Kidney (tissue), 13 donors: ENCODE measurements at regions not wholly inside any gene's neighbourhood (a gene's known extent, or its start where the extent isn't known, plus 50 kb on each side); places are given as distances from the start of the nearest gene placed in this dataset.

Source experiments
- DNase-seq, 5 donors: peaks; one replicate each; pipeline ENCODE4 v3.0.0-alpha.2; 2013 to 2020
- FAIRE-seq: peaks from 2 replicates; lab custom pipeline; 2012; peaks lifted over from hg19 to GRCh38; lab: Jason Lieb, UNC
- H3K27ac ChIP-seq, 2 donors: one replicate each; pipeline ENCODE4 v1.7.0; 2013; ENCODE audit warnings: low read depth in 2 of 2, low read length in 2 of 2, inconsistent platforms in 1 of 2
- H3K27me3 ChIP-seq: one replicate; pipeline ENCODE4 v1.7.1; 2013; ENCODE audit warnings: low read length, inconsistent platforms; ENCODE audit not compliant: control insufficient read depth, insufficient read depth
- H3K36me3 ChIP-seq, 3 donors: one replicate each; pipeline versions ENCODE4 v1.7.0 to v1.7.1; 2013; ENCODE audit warnings: low read length in 3 of 3, control low read depth in 1 of 3, inconsistent platforms in 1 of 3; ENCODE audit not compliant: insufficient read depth in 3 of 3, control insufficient read depth in 2 of 3
- H3K4me1 ChIP-seq, 3 donors: one replicate each; pipeline versions ENCODE4 v1.7.0 to v1.7.1; 2013; ENCODE audit warnings: low read length in 3 of 3, inconsistent platforms in 1 of 3, low read depth in 1 of 3; ENCODE audit not compliant: control insufficient read depth in 2 of 3, insufficient read depth in 2 of 3
- H3K4me3 ChIP-seq, 3 donors: one replicate each; pipeline versions ENCODE4 v1.7.0 to v1.8.1; 2013; ENCODE audit warnings: low read length in 3 of 3, control low read depth in 1 of 3, inconsistent platforms in 1 of 3
- H3K9ac ChIP-seq, 3 donors: one replicate each; pipeline versions ENCODE4 v1.7.0 to v1.7.1; 2013; ENCODE audit warnings: low read length in 3 of 3, control low read depth in 1 of 3, inconsistent platforms in 1 of 3
- H3K9me3 ChIP-seq, 3 donors: one replicate each; pipeline versions ENCODE4 v1.7.0 to v1.7.1; 2013; ENCODE audit warnings: low read length in 3 of 3, control low read depth in 1 of 3, inconsistent platforms in 1 of 3; ENCODE audit not compliant: control insufficient read depth in 2 of 3, insufficient read depth in 1 of 3
- CTCF ChIP-seq: IDR thresholded peaks from 3 replicates; pipeline ENCODE4 v1.5.1; 2012; ENCODE audit warnings: mild to moderate bottlenecking, moderate library complexity, borderline replicate concordance; ENCODE audit not compliant: insufficient read depth; ENCODE audit errors: extremely low read depth
- intact Hi-C: fragments of 100-400 bp; cut with DNase I; formaldehyde crosslinking; loops from one replicate; pipeline ENCODE4 v1.11.1; 2022
- donor health status: control.
- donor health status: control.
- donor health status: control.
- donor health status: control.
- donor health status: control.
- donor health status: DM: yes; HTN: yes; CAD: no.
- donor health status: Normal renal cell carcinoma (clear cell type).

GRCh38 chr22:49534386-49534785 is 293.3 kb downstream of the BRD1 start:
- intact Hi-C loops: no loop called here
- no peaks in the 10 kb centered on the region for H3K9me3 ChIP-seq
- no peaks in the 10 kb centered on the region for H3K27me3 ChIP-seq
- H3K4me1 ChIP-seq: no peaks in the 10 kb centered on the region
- H3K9ac ChIP-seq: no peak overlapping the region
- no peak for TF ChIP-seq CTCF
- FAIRE-seq (no peak), DNase-seq (peak in 2 of 5 donors; percentile 20)
- no peaks in the 10 kb centered on the region for H3K36me3 ChIP-seq
- no peak overlapping the region for H3K27ac ChIP-seq
- H3K4me3 ChIP-seq: no peak overlapping the region

- no peak overlapping the region for H3K4me3 ChIP-seq
- intact Hi-C loops: no loop called here
- H3K4me1 ChIP-seq: no peaks in the 10 kb centered on the region
- DNase-seq (peak in 2 of 5 donors; percentile 31 to 58), FAIRE-seq (no peak)
- no peaks in the 10 kb centered on the region for H3K9me3 ChIP-seq
- H3K36me3 ChIP-seq: no peaks in the 10 kb centered on the region
- no peak overlapping the region for H3K27ac ChIP-seq
- no peak for TF ChIP-seq CTCF
- H3K9ac ChIP-seq: no peak overlapping the region
- H3K27me3 ChIP-seq: no peaks in the 10 kb centered on the region
Measured at GRCh38 chr22:49533886-49534285, 293.8 kb downstream of the BRD1 start.

GRCh38 chr22:49532869-49533802 is 294.5 kb downstream of the BRD1 start:
- no peak overlapping the region for H3K4me3 ChIP-seq
- H3K9me3 ChIP-seq: no peaks in the 10 kb centered on the region
- intact Hi-C loops: no loop called here
- no peaks in the 10 kb centered on the region for H3K27me3 ChIP-seq
- no peak for FAIRE-seq
- no peak for TF ChIP-seq CTCF
- H3K27ac ChIP-seq: no peak overlapping the region
- peak in 1 of 5 donors; percentile 45 for DNase-seq
- H3K36me3 ChIP-seq: no peaks in the 10 kb centered on the region
- H3K4me1 ChIP-seq: no peaks in the 10 kb centered on the region
- H3K9ac ChIP-seq: no peak overlapping the region
